HEK293T (cell line): ENCODE measurements at regions not wholly inside any gene's neighbourhood (a gene's known extent, or its start where the extent isn't known, plus 50 kb on each side); places are given as distances from the start of the nearest gene placed in this dataset.

Experiments
- BHLHE40 ChIP-seq: fragments of 450-650 bp; IDR thresholded peaks from 2 replicates; pipeline ENCODE4 v1.6.1; 2016; ENCODE audit warnings: mild to moderate bottlenecking, moderate library complexity, borderline replicate concordance
- FOXK2 ChIP-seq: fragments of 450-650 bp; IDR thresholded peaks from 2 replicates; pipeline ENCODE4 v1.6.1; 2016; ENCODE audit warnings: mild to moderate bottlenecking
- SP1 ChIP-seq: fragments of 450-650 bp; IDR thresholded peaks from 2 replicates; pipeline ENCODE4 v1.6.1; 2017
- SUZ12 ChIP-seq: fragments of 450-650 bp; IDR thresholded peaks from 2 replicates; pipeline ENCODE4 v1.6.1; 2016; ENCODE audit warnings: mild to moderate bottlenecking

DNA sequence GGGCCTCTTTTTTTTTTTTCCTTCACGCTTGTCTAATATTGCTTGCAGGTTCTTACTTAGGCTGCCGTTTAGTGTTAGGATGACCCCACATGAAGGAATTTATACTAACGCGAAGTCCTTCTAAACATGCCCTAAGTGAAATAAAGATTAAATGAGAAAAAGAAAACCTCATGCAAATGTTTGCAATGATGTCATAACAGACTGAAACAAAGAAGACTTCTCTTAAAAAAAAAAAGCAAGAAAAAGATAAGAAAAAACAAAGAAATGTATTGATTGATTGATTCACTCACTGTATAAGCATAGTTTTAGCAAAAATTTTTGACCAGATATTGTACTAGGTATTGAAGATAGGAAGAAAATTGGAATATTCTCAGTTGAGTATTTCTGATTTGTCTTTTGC, 418.2 kb downstream of the IRS2 start:
- TF ChIP-seq SP1, result no peak
- no peak for TF ChIP-seq FOXK2
- TF ChIP-seq SUZ12, result no peak
- no peak for TF ChIP-seq BHLHE40
